ENCODE measurements at regions not wholly inside any gene's neighbourhood (a gene's known extent, or its start where the extent isn't known, plus 50 kb on each side); places are given as distances from the start of the nearest gene placed in this dataset.

- TF ChIP-seq POLR2A (IDR thresholded peaks at IDR 0.05; ENCODE audit: extremely low read depth, insufficient read length) (no peak), MYC (IDR thresholded peaks at IDR 0.05; ENCODE audit: low read depth, low read length) (no peak), CTCF (IDR thresholded peaks at IDR 0.05; ENCODE audit: low read depth, low read length) (no peak), MAX (IDR thresholded peaks at IDR 0.05; ENCODE audit: low read depth, low read length) (no peak)
- no peak for DNase-seq (ENCODE audit: low read depth)
- no peak overlapping the region for H3K4me3 ChIP-seq (ENCODE audit: low read depth, low read length)
These were observed 153.1 kb downstream of the GMNC start for GRCh38 chr3:190709351-190709773.

Data from NB4 (cell line).